ENCODE measurements at regions not wholly inside any gene's neighbourhood (a gene's known extent, or its start where the extent isn't known, plus 50 kb on each side); places are given as distances from the start of the nearest gene placed in this dataset.

- no peak for TF ChIP-seq CTCF (IDR thresholded peaks at IDR 0.05)
- Histone ChIP-seq H3K27ac (peak overlapping the region; percentile 66 to 76), H3K4me1 (peaks cover 29 to 42% of the 10 kb centered on the region in 2 donors), H3K27me3 (peaks cover 7 to 60% of the 10 kb centered on the region in 2 donors), H3K4me3 (no peak overlapping the region), H3K36me3 (no peaks in the 10 kb centered on the region), H3K9me3 (no peaks in the 10 kb centered on the region)
- ATAC-seq (peak; percentile 57), DNase-seq (peak in 1 of 4 donors; percentile 81)
- intact Hi-C loops (cut with DNase I) = no loop called here
Measured at GRCh38 chr2:42906557-42907411, 114.4 kb upstream of the HAAO start.

- ATAC-seq (no peak), DNase-seq (no peak)
- Histone ChIP-seq H3K4me3 (no peak overlapping the region), H3K9me3 (no peaks in the 10 kb centered on the region), H3K36me3 (no peaks in the 10 kb centered on the region), H3K4me1 (peaks cover 29 to 42% of the 10 kb centered on the region in 2 donors), H3K27ac (peak overlapping the region; percentile 66 to 76), H3K27me3 (peaks cover 7 to 60% of the 10 kb centered on the region in 2 donors)
- TF ChIP-seq CTCF (IDR thresholded peaks at IDR 0.05) = no peak
- intact Hi-C loops (cut with DNase I) = no loop called here
Measured at GRCh38 chr2:42906111-42906556, 113.8 kb upstream of the HAAO start.

- intact Hi-C loops (cut with DNase I) = no loop called here
- H3K27me3 ChIP-seq = peaks cover 7 to 60% of the 10 kb centered on the region in 2 donors
- DNase-seq (peak in 1 of 4 donors; percentile 78), ATAC-seq (no peak)
- peaks cover 28 to 42% of the 10 kb centered on the region in 2 donors for H3K4me1 ChIP-seq
- peak overlapping the region in 1 of 2 donors; percentile 66 for H3K27ac ChIP-seq
- H3K4me3 ChIP-seq = no peak overlapping the region
- H3K9me3 ChIP-seq = no peaks in the 10 kb centered on the region
- no peak for TF ChIP-seq CTCF (IDR thresholded peaks at IDR 0.05)
- no peaks in the 10 kb centered on the region for H3K36me3 ChIP-seq
Measured at GRCh38 chr2:42905341-42906110, 113.1 kb upstream of the HAAO start.

GRCh38 chr2:42904576-42904876, 112.1 kb upstream of the HAAO start:
- ATAC-seq (no peak), DNase-seq (no peak)
- peaks cover 24 to 36% of the 10 kb centered on the region in 2 donors for H3K4me1 ChIP-seq
- intact Hi-C loops (cut with DNase I) = no loop called here
- peaks cover 7 to 60% of the 10 kb centered on the region in 2 donors for H3K27me3 ChIP-seq
- no peak overlapping the region for H3K4me3 ChIP-seq
- H3K9me3 ChIP-seq = no peaks in the 10 kb centered on the region
- no peaks in the 10 kb centered on the region for H3K36me3 ChIP-seq
- no peak for TF ChIP-seq CTCF (IDR thresholded peaks at IDR 0.05)
- H3K27ac ChIP-seq = no peak overlapping the region
